BE2C (cell line): ENCODE measurements at regions not wholly inside any gene's neighbourhood (a gene's known extent, or its start where the extent isn't known, plus 50 kb on each side); places are given as distances from the start of the nearest gene placed in this dataset.

ENCODE experiments used
- DNase-seq: peaks from one replicate; pipeline ENCODE4 v3.0.0-alpha.2; 2020
- H3K27me3 ChIP-seq: fragments of 250-450 bp; sonication (Bioruptor Pico); 2 replicates; pipeline ENCODE4 v1.5.1; 2020; ENCODE audit warnings: mild to moderate bottlenecking
- H3K36me3 ChIP-seq: fragments of 250-450 bp; sonication (Bioruptor Pico); 2 replicates; pipeline ENCODE4 v1.5.1; 2020; ENCODE audit warnings: mild to moderate bottlenecking
- H3K4me1 ChIP-seq: fragments of 250-450 bp; sonication (Bioruptor Pico); 2 replicates; pipeline ENCODE4 v1.5.1; 2020
- H3K4me3 ChIP-seq: 2 replicates; pipeline ENCODE4 v1.5.1; 2011; ENCODE audit warnings: low read depth, low read length
- H3K9me3 ChIP-seq: fragments of 250-450 bp; sonication (Bioruptor Pico); 2 replicates; pipeline ENCODE4 v1.5.1; 2020
- CTCF ChIP-seq: IDR thresholded peaks from 2 replicates; pipeline ENCODE4 v1.5.1; 2012; ENCODE audit warnings: mild to moderate bottlenecking, low read depth, low read length

GRCh38 chr15:70424937-70425411 lies 327.3 kb upstream of the TLE3 start:
- H3K4me1 ChIP-seq: no peaks in the 10 kb centered on the region
- DNase-seq: no peak
- no peak overlapping the region for H3K4me3 ChIP-seq
- no peaks in the 10 kb centered on the region for H3K27me3 ChIP-seq
- no peak for TF ChIP-seq CTCF
- no peaks in the 10 kb centered on the region for H3K36me3 ChIP-seq
- 0 out of 2 replicates have a peak, but pooled peaks cover 3% of the 10 kb centered on the region for H3K9me3 ChIP-seq

GRCh38 chr15:70423267-70423666 lies 325.6 kb upstream of the TLE3 start:
- no peaks in the 10 kb centered on the region for H3K4me1 ChIP-seq
- no peaks in the 10 kb centered on the region for H3K9me3 ChIP-seq
- H3K36me3 ChIP-seq: no peaks in the 10 kb centered on the region
- H3K27me3 ChIP-seq: no peaks in the 10 kb centered on the region
- DNase-seq: no peak
- H3K4me3 ChIP-seq: no peak overlapping the region
- no peak for TF ChIP-seq CTCF

- H3K9me3 ChIP-seq: no peaks in the 10 kb centered on the region
- no peaks in the 10 kb centered on the region for H3K36me3 ChIP-seq
- H3K27me3 ChIP-seq: no peaks in the 10 kb centered on the region
- TF ChIP-seq CTCF: no peak
- DNase-seq: no peak
- no peak overlapping the region for H3K4me3 ChIP-seq
- H3K4me1 ChIP-seq: no peaks in the 10 kb centered on the region
Observed at GRCh38 chr15:70422342-70422741, 324.6 kb upstream of the TLE3 start.

- Histone ChIP-seq H3K4me3 (no peak overlapping the region), H3K9me3 (no peaks in the 10 kb centered on the region), H3K36me3 (no peaks in the 10 kb centered on the region), H3K4me1 (no peaks in the 10 kb centered on the region), H3K27me3 (no peaks in the 10 kb centered on the region)
- TF ChIP-seq CTCF: no peak
- DNase-seq: no peak
Observed at GRCh38 chr15:70420948-70421482, 323.3 kb upstream of the TLE3 start.

GRCh38 chr15:70420086-70420947 lies 322.6 kb upstream of the TLE3 start:
- Histone ChIP-seq H3K4me3 (no peak overlapping the region), H3K27me3 (no peaks in the 10 kb centered on the region), H3K36me3 (no peaks in the 10 kb centered on the region), H3K4me1 (no peaks in the 10 kb centered on the region), H3K9me3 (no peaks in the 10 kb centered on the region)
- DNase-seq: peak; percentile 49
- no peak for TF ChIP-seq CTCF

- DNase-seq: no peak
- no peaks in the 10 kb centered on the region for H3K36me3 ChIP-seq
- no peaks in the 10 kb centered on the region for H3K9me3 ChIP-seq
- H3K27me3 ChIP-seq: no peaks in the 10 kb centered on the region
- H3K4me1 ChIP-seq: no peaks in the 10 kb centered on the region
- no peak overlapping the region for H3K4me3 ChIP-seq
- TF ChIP-seq CTCF: no peak
Observed at GRCh38 chr15:70418943-70419342, 321.2 kb upstream of the TLE3 start.
